SK-N-DZ (cell line): ENCODE measurements at regions not wholly inside any gene's neighbourhood (a gene's known extent, or its start where the extent isn't known, plus 50 kb on each side); places are given as distances from the start of the nearest gene placed in this dataset.
"Not testable (repeated sequence)": the region's sequence is repeated elsewhere in the genome, so short reads cannot be mapped to it uniquely, and the experiment has no call there.

Experiments used
- DNase-seq: peaks from one replicate; pipeline ENCODE4 v3.0.0-alpha.2; 2015; ENCODE audit warnings: low spot score

- no peak for DNase-seq
Observed at GRCh38 chr4:71081192-71081591, 87.7 kb downstream of the DCK start.

GRCh38 chr4:71093745-71094144, 100.3 kb downstream of the DCK start:
- DNase-seq: no peak

- DNase-seq: no peak
Observed at GRCh38 chr4:71094201-71094600, 100.8 kb downstream of the DCK start.

GRCh38 chr4:71095141-71095540, 101.7 kb downstream of the DCK start:
- DNase-seq: no peak

- DNase-seq: no peak
Observed at GRCh38 chr4:71095545-71095944, 102.1 kb downstream of the DCK start.

GRCh38 chr4:71107726-71108125, 114.3 kb downstream of the DCK start:
- DNase-seq: no peak

- no peak for DNase-seq
Observed at GRCh38 chr4:71110499-71110898, 117.0 kb downstream of the DCK start.

GRCh38 chr4:71111133-71111532, 117.7 kb downstream of the DCK start:
- not testable (repeated sequence) for DNase-seq

GRCh38 chr4:71113294-71113693, 119.8 kb downstream of the DCK start:
- no peak for DNase-seq

- DNase-seq: no peak
Observed at GRCh38 chr4:71120831-71121524, 127.5 kb downstream of the DCK start.

GRCh38 chr4:71123951-71124350, 130.5 kb downstream of the DCK start:
- DNase-seq: no peak

- no peak for DNase-seq
Observed at GRCh38 chr4:71125137-71125536, 131.7 kb downstream of the DCK start.

GRCh38 chr4:71126719-71127118, 133.3 kb downstream of the DCK start:
- DNase-seq: no peak

- DNase-seq: no peak
Observed at GRCh38 chr4:71130827-71131603, 137.6 kb downstream of the DCK start.

GRCh38 chr4:71132486-71132885, 139.0 kb downstream of the DCK start:
- no peak for DNase-seq

GRCh38 chr4:71133491-71133890, 140.0 kb downstream of the DCK start:
- DNase-seq: no peak

GRCh38 chr4:71136071-71136470, 142.6 kb downstream of the DCK start:
- DNase-seq: no peak

GRCh38 chr4:71138007-71138615, 144.7 kb downstream of the DCK start:
- no peak for DNase-seq

- no peak for DNase-seq
Observed at GRCh38 chr4:71140563-71140962, 147.1 kb downstream of the DCK start.

- no peak for DNase-seq
Observed at GRCh38 chr4:71141125-71141524, 147.7 kb downstream of the DCK start.

GRCh38 chr4:71147261-71147660, 153.8 kb downstream of the DCK start:
- DNase-seq: no peak

- no peak for DNase-seq
Observed at GRCh38 chr4:71148545-71148944, 155.1 kb downstream of the DCK start.

- no peak for DNase-seq
Observed at GRCh38 chr4:71151054-71151453, 157.6 kb downstream of the DCK start.
